Endothelial cell of umbilical vein (primary cell): ENCODE measurements at regions not wholly inside any gene's neighbourhood (a gene's known extent, or its start where the extent isn't known, plus 50 kb on each side); places are given as distances from the start of the nearest gene placed in this dataset.

Experiments
- BruUV-seq: library from RNA; stranded (reverse); fragments of 400-500 nt; replicated peaks from 2 replicates; lab custom pipeline; 2021; lab: Mats Ljungman, UMichigan
- CTCF ChIA-PET: fragments of 300-600, 350-600 bp; sonication (Branson Sonifier 250); formaldehyde crosslinking; loops from one replicate; lab custom pipeline; 2021; ENCODE audit warnings: antibody characterized with exemption, inconsistent platforms; lab: Charles Lee
- POLR2A ChIA-PET: fragments of 300-600, 350-600 bp; sonication (Branson Sonifier 250); formaldehyde crosslinking; loops from one replicate; lab custom pipeline; 2021; ENCODE audit warnings: antibody characterized with exemption, inconsistent platforms; lab: Charles Lee
- DNase-seq: peaks from one replicate; pipeline ENCODE4 v3.0.0-alpha.2; 2011; ENCODE audit warnings: low read depth, low spot score
- FAIRE-seq: peaks from 2 replicates; lab custom pipeline; 2011; peaks lifted over from hg19 to GRCh38; lab: Jason Lieb, UNC
- H2AFZ ChIP-seq: 2 replicates; pipeline ENCODE4 v1.6.0; 2012; ENCODE audit warnings: low read depth, low read length, control low read depth, inconsistent platforms
- H3K27ac ChIP-seq: 2 replicates; pipeline ENCODE4 v1.5.1; 2011; ENCODE audit warnings: low read depth, mild to moderate bottlenecking, control low read depth, low read length, moderate library complexity; ENCODE audit not compliant: insufficient read depth
- H3K27me3 ChIP-seq, 2 experiments: 2 replicates each; pipeline versions ENCODE4 v1.6.0 to v1.6.1; 2011; ENCODE audit warnings: low read length in 2 of 2, mixed read lengths in 1 of 2; ENCODE audit not compliant: control insufficient read depth in 2 of 2, insufficient read depth in 2 of 2
- H3K36me3 ChIP-seq, 2 experiments: 2 replicates in 1 of 2; 3 replicates in 1 of 2; pipeline ENCODE4 v1.5.1; 2011; ENCODE audit warnings: low read length in 2 of 2, mild to moderate bottlenecking in 1 of 2, moderate library complexity in 1 of 2; ENCODE audit not compliant: control insufficient read depth in 2 of 2, insufficient read depth in 2 of 2; ENCODE audit errors: extremely low read depth in 1 of 2
- H3K4me1 ChIP-seq: 3 replicates; pipeline ENCODE4 v1.5.1; 2011; ENCODE audit warnings: mild to moderate bottlenecking, low read length; ENCODE audit not compliant: control insufficient read depth, insufficient read depth; ENCODE audit errors: extremely low read depth
- H3K4me2 ChIP-seq: 2 replicates; pipeline ENCODE4 v1.6.1; 2011; ENCODE audit warnings: low read length, control low read depth, mixed read lengths; ENCODE audit not compliant: insufficient read depth
- H3K4me3 ChIP-seq, 3 experiments: fragments of 200-600 bp in 1 of 3; sonication (generic), shearing (Covaris generic) in 1 of 3; replicated peaks in 1 of 3; 2 replicates each; pipeline ENCODE4 v1.5.1; 2011 to 2016; ENCODE audit warnings: control low read depth in 3 of 3, low read length in 3 of 3, mild to moderate bottlenecking in 2 of 3, inconsistent platforms in 1 of 3, low read depth in 1 of 3, moderate library complexity in 1 of 3; ENCODE audit not compliant: insufficient read depth in 1 of 3
- H3K79me2 ChIP-seq: 2 replicates; pipeline ENCODE4 v1.6.0; 2012; ENCODE audit warnings: low read length, inconsistent platforms; ENCODE audit not compliant: control insufficient read depth, insufficient read depth
- H3K9ac ChIP-seq: replicated peaks from 2 replicates; pipeline ENCODE3; 2011; ENCODE audit warnings: low read length, control low read depth; ENCODE audit not compliant: insufficient read depth; ENCODE audit errors: extremely low read depth
- H3K9me1 ChIP-seq: replicated peaks from 3 replicates; pipeline ENCODE4 v1.6.0; 2011; ENCODE audit warnings: mild to moderate bottlenecking, low read length; ENCODE audit not compliant: control insufficient read depth, insufficient read depth; ENCODE audit errors: extremely low read depth
- H3K9me3 ChIP-seq: replicated peaks from 2 replicates; pipeline ENCODE4 v1.5.1; 2012; ENCODE audit warnings: low read length, inconsistent platforms; ENCODE audit not compliant: control insufficient read depth, insufficient read depth
- H4K20me1 ChIP-seq: replicated peaks from 2 replicates; pipeline ENCODE3; 2011; ENCODE audit warnings: mild to moderate bottlenecking, low read length; ENCODE audit not compliant: control insufficient read depth, insufficient read depth; ENCODE audit errors: extremely low read depth
- CTCF ChIP-seq, 2 donors: IDR thresholded peaks; 1 replicate in 1 of 2; 2 replicates in 1 of 2; pipeline ENCODE4 v1.5.1; 2011; ENCODE audit warnings: low read length in 2 of 2, mild to moderate bottlenecking in 2 of 2, moderate library complexity in 2 of 2, control low read depth in 1 of 2, inconsistent platforms in 1 of 2, low read depth in 1 of 2; ENCODE audit not compliant: insufficient read depth in 1 of 2; ENCODE audit errors: extremely low read depth in 1 of 2
- EZH2 ChIP-seq: IDR thresholded peaks from 2 replicates; pipeline ENCODE4 v1.6.1; 2012; ENCODE audit warnings: borderline replicate concordance, low read depth, mild to moderate bottlenecking, moderate library complexity, low read length, inconsistent platforms; ENCODE audit not compliant: severe bottlenecking
- FOS ChIP-seq: IDR thresholded peaks from 2 replicates; pipeline ENCODE4 v1.6.1; 2011; ENCODE audit warnings: mild to moderate bottlenecking, low read length, moderate library complexity, borderline replicate concordance; ENCODE audit not compliant: insufficient read depth
- GATA2 ChIP-seq: IDR thresholded peaks from 2 replicates; pipeline ENCODE4 v1.7.0; 2011; ENCODE audit warnings: low read depth, mild to moderate bottlenecking, moderate library complexity, mixed read lengths, low read length; ENCODE audit not compliant: insufficient read length, insufficient read depth
- JUN ChIP-seq: IDR thresholded peaks from 2 replicates; pipeline ENCODE4 v1.6.1; 2011; ENCODE audit warnings: borderline replicate concordance, low read depth; ENCODE audit not compliant: insufficient read length, insufficient read depth
- MYC ChIP-seq: IDR thresholded peaks from one replicate; pipeline ENCODE4 v1.6.1; 2011; ENCODE audit warnings: mild to moderate bottlenecking, low read depth, low read length
- POLR2A ChIP-seq: IDR thresholded peaks from 2 replicates; pipeline ENCODE4 v1.6.1; 2012; ENCODE audit warnings: low read depth, mild to moderate bottlenecking, control low read depth, low read length
- POLR2AphosphoS5 ChIP-seq: IDR thresholded peaks from 2 replicates; pipeline ENCODE4 v1.6.1; 2012; ENCODE audit warnings: low read depth, mild to moderate bottlenecking, control low read depth, low read length, moderate library complexity; ENCODE audit not compliant: insufficient read depth
- dilution Hi-C: fragments of 300-500 bp; cut with MboI; formaldehyde crosslinking; loops from one replicate; pipeline ENCODE4 v1.15.0; 2019; ENCODE audit warnings: low sequenced_read_pairs; ENCODE audit not compliant: extremely low pct_ligation_motif_present
- intact Hi-C: fragments of 100-400 bp; cut with micrococcal nuclease; formaldehyde crosslinking; loops from one replicate; pipeline ENCODE4 v1.10.0; 2022
- TF ChIP-seq, protein P1 (sequence below): IDR thresholded peaks from 2 replicates; pipeline ENCODE4 v1.6.1; 2011; ENCODE audit not compliant: insufficient read depth, insufficient read length

DNA sequence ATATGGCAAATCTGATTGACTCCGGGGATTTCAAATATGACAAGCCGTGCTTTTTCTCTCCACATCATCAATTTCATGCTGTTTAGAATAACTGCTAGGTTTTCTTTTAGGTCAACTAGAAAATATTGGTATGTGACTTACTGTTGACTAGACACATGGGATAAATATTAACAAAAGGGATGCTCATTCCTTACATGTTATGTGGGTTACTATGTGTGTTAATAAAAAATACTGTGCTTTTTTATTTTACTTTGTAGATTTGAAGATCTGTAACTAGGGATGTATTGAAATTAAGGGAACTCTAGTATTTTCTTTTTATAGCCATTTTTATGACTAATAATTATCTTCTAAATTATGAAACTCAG, 264.6 kb upstream of the COL8A1 start:
- FAIRE-seq (no peak), DNase-seq (no peak)
- Histone ChIP-seq H3K4me1 (no peaks in the 10 kb centered on the region), H3K9me1 (no peaks in the 10 kb centered on the region), H3K4me2 (no peak overlapping the region), H3K9ac (no peak overlapping the region), H2AFZ (no peak overlapping the region), H3K36me3 (no peaks in the 10 kb centered on the region), H4K20me1 (no peaks in the 10 kb centered on the region), H3K9me3 (no peaks in the 10 kb centered on the region), H3K27me3 (no peaks in the 10 kb centered on the region), H3K27ac (no peak overlapping the region), H3K4me3 (no peak overlapping the region), H3K79me2 (no peaks in the 10 kb centered on the region)
- TF ChIP-seq, protein P1, sequence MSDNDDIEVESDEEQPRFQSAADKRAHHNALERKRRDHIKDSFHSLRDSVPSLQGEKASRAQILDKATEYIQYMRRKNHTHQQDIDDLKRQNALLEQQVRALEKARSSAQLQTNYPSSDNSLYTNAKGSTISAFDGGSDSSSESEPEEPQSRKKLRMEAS, result no peak
- TF ChIP-seq CTCF (IDR thresholded peaks at IDR 0.05; ENCODE audit: extremely low read depth in 1 of 2, insufficient read depth in 1 of 2, low read depth in 1 of 2, low read length in 2 of 2) (no peak), POLR2AphosphoS5 (no peak), MYC (no peak), JUN (no peak), POLR2A (no peak), EZH2 (no peak), GATA2 (no peak), FOS (no peak)
- BruUV-seq, result no TSS peak
- CTCF ChIA-PET, result no interaction called here
- dilution Hi-C loops (no loop called here), intact Hi-C loops (no loop called here)
- POLR2A ChIA-PET, result no interaction called here
